Lung (tissue), 11 donors: ENCODE measurements at regions not wholly inside any gene's neighbourhood (a gene's known extent, or its start where the extent isn't known, plus 50 kb on each side); places are given as distances from the start of the nearest gene placed in this dataset.
A peak's percentile ranks its signal among the peaks of the same experiment; 100 is the strongest.

Source experiments
- ATAC-seq: fragments of 200-7000 bp; cut with Tn5 transposase; one replicate; pipeline ENCODE4 v1.9.1; 2020; ENCODE audit warnings: moderate number of reproducible peaks; ENCODE audit not compliant: insufficient read depth, low FRiP score
- DNase-seq, 3 donors: peaks; one replicate each; pipeline ENCODE4 v3.0.0-alpha.2; 2013 to 2017
- H3K27ac ChIP-seq, 2 donors: one replicate each; pipeline ENCODE4 v1.5.1; 2013; ENCODE audit warnings: mild to moderate bottlenecking in 2 of 2, moderate library complexity in 2 of 2, control low read depth in 1 of 2, inconsistent platforms in 1 of 2, low read depth in 1 of 2, low read length in 1 of 2
- H3K27me3 ChIP-seq, 3 donors: one replicate each; pipeline ENCODE4 v1.5.1; 2013; ENCODE audit warnings: low read length in 2 of 3; ENCODE audit not compliant: control insufficient read depth in 3 of 3, insufficient read depth in 3 of 3
- H3K36me3 ChIP-seq, 4 donors: one replicate each; pipeline ENCODE4 v1.5.1; 2013; ENCODE audit warnings: low read length in 4 of 4, mild to moderate bottlenecking in 1 of 4, moderate library complexity in 1 of 4; ENCODE audit not compliant: control insufficient read depth in 4 of 4, insufficient read depth in 4 of 4
- H3K4me1 ChIP-seq, 5 donors: one replicate each; pipeline ENCODE4 v1.5.1; 2013; ENCODE audit warnings: low read length in 5 of 5, mild to moderate bottlenecking in 2 of 5, moderate library complexity in 1 of 5; ENCODE audit not compliant: control insufficient read depth in 5 of 5, insufficient read depth in 5 of 5
- H3K4me3 ChIP-seq: one replicate; pipeline ENCODE4 v1.5.1; 2013; ENCODE audit warnings: mild to moderate bottlenecking, control low read depth, moderate library complexity
- H3K9ac ChIP-seq, 2 donors: one replicate each; pipeline ENCODE4 v1.5.1; 2013; ENCODE audit warnings: low read length in 2 of 2, control low read depth in 1 of 2; ENCODE audit not compliant: insufficient read depth in 1 of 2
- H3K9me3 ChIP-seq, 4 donors: one replicate each; pipeline ENCODE4 v1.5.1; 2013; ENCODE audit warnings: low read length in 3 of 4, mild to moderate bottlenecking in 1 of 4, moderate library complexity in 1 of 4; ENCODE audit not compliant: control insufficient read depth in 4 of 4, insufficient read depth in 3 of 4
- CTCF ChIP-seq: IDR thresholded peaks from 2 replicates; pipeline ENCODE4 v1.5.1; 2012; ENCODE audit warnings: mild to moderate bottlenecking; ENCODE audit errors: control extremely low read depth, extremely low read depth
- WGBS, 2 donors: extraction: QIAGEN DNeasy Blood & Tissue Kit; methylation state at CpG; one replicate each; pipeline ENCODE4 v1.1.7; 2013; 5-methylcytosine and 5-hydroxymethylcytosine counted together
- donor health status: control.
- donor health status: control.
- donor health status: Bipolar disorder and iron deficiency.
- donor health status: healthy.
- donor health status: DM: yes; HTN: yes; CAD: no.

GRCh38 chr5:66345281-66345680 lies 201.2 kb downstream of the SREK1 start:
- DNase-seq = peak in 2 of 3 donors; percentile 53 to 66
- Histone ChIP-seq H3K9me3 (peaks cover 0 to 3% (median 0%) of the 10 kb centered on the region in 4 donors), H3K27me3 (no peaks in the 10 kb centered on the region), H3K27ac (no peak overlapping the region), H3K36me3 (no peaks in the 10 kb centered on the region), H3K4me1 (peaks cover 0 to 7% (median 0%) of the 10 kb centered on the region in 5 donors), H3K9ac (no peak overlapping the region), H3K4me3 (no peak overlapping the region)
- ATAC-seq = no peak
- TF ChIP-seq CTCF = no peak

GRCh38 chr5:66346869-66347268 lies 202.8 kb downstream of the SREK1 start:
- no peaks in the 10 kb centered on the region for H3K36me3 ChIP-seq
- H3K9me3 ChIP-seq = peaks cover 0 to 3% (median 0%) of the 10 kb centered on the region in 4 donors
- TF ChIP-seq CTCF = no peak
- H3K4me1 ChIP-seq = peaks cover 0 to 7% (median 0%) of the 10 kb centered on the region in 5 donors
- no peak for DNase-seq
- H3K27me3 ChIP-seq = no peaks in the 10 kb centered on the region
- 84 to 90% methylated on average over 6 of the region's 6 CpGs for WGBS, 2 donors
- ATAC-seq = no peak
- H3K9ac ChIP-seq = no peak overlapping the region
- no peak overlapping the region for H3K27ac ChIP-seq
- no peak overlapping the region for H3K4me3 ChIP-seq

GRCh38 chr5:66348387-66349125 lies 204.5 kb downstream of the SREK1 start:
- ATAC-seq = no peak
- peaks cover 0 to 7% (median 0%) of the 10 kb centered on the region in 5 donors for H3K4me1 ChIP-seq
- no peak for TF ChIP-seq CTCF
- WGBS, 2 donors = 79 to 91% methylated on average over 4 of the region's 4 CpGs
- no peaks in the 10 kb centered on the region for H3K36me3 ChIP-seq
- H3K9me3 ChIP-seq = peaks cover 0 to 3% (median 0%) of the 10 kb centered on the region in 4 donors
- H3K27me3 ChIP-seq = no peaks in the 10 kb centered on the region
- no peak overlapping the region for H3K4me3 ChIP-seq
- H3K27ac ChIP-seq = peak overlapping the region in 1 of 2 donors; percentile 48
- no peak for DNase-seq
- no peak overlapping the region for H3K9ac ChIP-seq
